HG03064 (cell line): ENCODE measurements at regions not wholly inside any gene's neighbourhood (a gene's known extent, or its start where the extent isn't known, plus 50 kb on each side); places are given as distances from the start of the nearest gene placed in this dataset.
"Not testable (repeated sequence)": the region's sequence is repeated elsewhere in the genome, so short reads cannot be mapped to it uniquely, and the experiment has no call there.

ENCODE experiments used
- ATAC-seq: cut with Tn5 transposase; IDR thresholded peaks from one replicate; pipeline ENCODE4 v1.9.1; 2021; ENCODE audit warnings: low read depth; ENCODE audit not compliant: unreplicated experiment

DNA sequence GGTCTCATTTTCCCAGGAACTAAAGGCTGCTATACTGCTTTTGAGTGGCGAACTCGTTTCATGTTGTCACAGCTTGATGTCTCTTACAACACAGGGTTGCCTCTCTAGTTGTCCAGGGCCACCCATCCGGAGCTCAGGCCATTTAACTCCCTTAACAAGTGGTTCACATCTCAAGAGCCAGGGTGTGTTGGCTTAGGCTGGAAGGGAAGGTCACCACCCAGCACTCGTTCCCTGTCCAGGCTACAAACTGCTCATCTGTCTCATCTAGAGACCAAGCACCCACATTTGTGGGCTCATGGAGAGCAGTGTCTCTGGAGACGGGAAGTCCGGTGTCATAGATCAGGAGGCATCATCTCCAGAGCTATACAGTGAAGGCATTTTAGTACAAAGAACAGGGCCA lies 106.8 kb upstream of the EXOC2 start:
- ATAC-seq = no peak

- no peak for ATAC-seq
Observed at GRCh38 chr6:797479-798077, 104.6 kb upstream of the EXOC2 start.

DNA sequence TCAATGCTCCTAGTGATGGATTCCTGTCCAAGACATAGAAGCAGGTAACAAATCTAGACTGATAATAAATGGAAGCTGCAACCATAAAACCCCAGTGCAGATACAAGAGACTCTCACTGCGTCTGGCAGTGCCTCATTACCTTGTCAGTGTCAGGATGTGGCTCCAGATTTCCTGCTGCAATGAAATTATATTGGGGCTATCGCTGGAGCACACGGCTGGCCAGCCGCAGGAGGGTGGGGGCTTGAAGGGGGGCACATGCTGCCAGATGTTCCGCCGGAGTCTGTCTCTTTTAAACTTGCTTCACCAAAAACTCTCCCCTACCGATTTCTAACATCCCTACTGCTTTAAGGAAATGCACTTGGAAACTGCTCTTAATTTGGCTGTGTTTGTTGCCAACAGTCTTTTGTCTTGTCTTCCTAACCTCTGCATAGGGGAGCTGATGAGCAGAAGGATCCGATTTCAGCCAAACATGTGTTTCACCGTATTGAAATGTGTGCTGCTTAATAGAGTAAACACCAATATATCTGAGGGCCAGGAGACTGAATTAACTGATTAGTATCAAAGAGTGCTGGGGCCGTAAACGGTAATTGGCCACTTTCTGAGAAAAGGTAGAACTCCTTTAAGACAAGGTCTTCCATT lies 102.2 kb upstream of the EXOC2 start:
- no peak for ATAC-seq

GRCh38 chr6:793261-793660 lies 100.3 kb upstream of the EXOC2 start:
- ATAC-seq = no peak

GRCh38 chr6:792662-793061 lies 99.7 kb upstream of the EXOC2 start:
- no peak for ATAC-seq

- no peak for ATAC-seq
Observed at GRCh38 chr6:788058-788457, 95.1 kb upstream of the EXOC2 start.

- no peak for ATAC-seq
Observed at GRCh38 chr6:786946-787763, 94.2 kb upstream of the EXOC2 start.

DNA sequence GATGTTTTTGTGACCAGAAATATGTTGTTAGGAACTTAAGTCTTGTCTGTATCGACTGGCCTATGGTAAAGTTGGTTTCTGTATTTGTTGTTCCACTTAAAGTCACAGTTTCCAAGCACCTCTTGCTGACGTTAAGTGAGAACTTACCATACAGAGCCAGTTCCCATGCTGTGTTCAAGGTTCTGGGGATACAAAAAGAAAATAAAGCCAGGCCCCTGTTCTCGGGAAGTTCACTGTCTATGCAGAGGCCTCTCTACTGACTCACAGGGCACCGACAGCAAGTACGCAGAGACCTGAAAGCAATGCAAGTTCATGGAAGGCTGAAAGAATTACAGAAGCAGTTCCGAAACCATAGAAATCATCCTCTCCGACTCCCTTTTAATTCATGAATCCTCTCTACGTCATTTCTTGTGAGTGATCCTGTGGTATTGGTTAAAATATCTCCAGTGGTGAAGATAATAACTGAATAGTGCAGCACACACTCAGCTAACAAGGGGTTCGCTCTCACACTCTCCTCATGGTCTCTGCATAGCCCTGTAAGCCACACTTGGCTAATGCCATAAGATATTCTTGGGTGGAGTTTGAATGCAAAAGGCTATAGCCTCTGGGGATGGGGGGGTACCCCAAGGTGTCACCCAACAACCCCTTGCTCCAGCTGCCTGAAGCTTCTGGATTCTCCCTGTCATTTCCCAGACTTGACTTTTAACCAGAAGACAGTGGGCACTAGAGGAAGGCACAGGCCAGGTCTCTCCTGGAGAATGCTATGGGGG lies 91.2 kb upstream of the EXOC2 start:
- ATAC-seq = no peak

GRCh38 chr6:782141-782540 lies 89.2 kb upstream of the EXOC2 start:
- no peak for ATAC-seq

DNA sequence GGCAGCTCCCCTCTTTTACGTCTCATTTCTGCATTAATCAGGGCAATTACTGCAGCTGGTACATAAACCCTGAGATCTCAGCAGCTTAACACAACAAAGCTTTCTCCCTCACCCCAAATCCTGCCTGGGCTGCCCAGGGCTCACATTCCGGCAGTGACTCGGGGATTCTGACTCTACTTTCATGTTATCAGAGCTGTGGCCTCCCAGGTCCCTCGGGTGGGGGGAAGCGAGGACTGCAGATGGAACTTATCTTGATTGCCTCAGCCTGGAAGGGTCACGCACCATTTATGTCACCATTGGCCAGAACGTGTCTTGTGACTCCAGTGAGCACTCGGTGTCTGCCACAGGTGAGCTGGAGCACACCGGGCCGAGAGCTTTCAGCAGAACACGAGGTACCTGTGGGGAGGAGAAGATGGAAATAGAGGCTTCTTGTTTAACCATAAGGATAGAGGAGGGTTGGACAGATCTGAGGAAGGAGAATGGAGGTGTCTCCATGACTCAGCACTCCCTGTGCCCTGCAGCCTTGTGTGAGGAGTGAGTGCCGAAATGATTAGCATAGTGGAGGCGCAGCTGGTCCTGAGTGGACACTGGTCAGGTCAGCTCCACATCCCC lies 88.5 kb upstream of the EXOC2 start:
- ATAC-seq = no peak

- ATAC-seq = no peak
Observed at GRCh38 chr6:780706-781105, 87.8 kb upstream of the EXOC2 start.

DNA sequence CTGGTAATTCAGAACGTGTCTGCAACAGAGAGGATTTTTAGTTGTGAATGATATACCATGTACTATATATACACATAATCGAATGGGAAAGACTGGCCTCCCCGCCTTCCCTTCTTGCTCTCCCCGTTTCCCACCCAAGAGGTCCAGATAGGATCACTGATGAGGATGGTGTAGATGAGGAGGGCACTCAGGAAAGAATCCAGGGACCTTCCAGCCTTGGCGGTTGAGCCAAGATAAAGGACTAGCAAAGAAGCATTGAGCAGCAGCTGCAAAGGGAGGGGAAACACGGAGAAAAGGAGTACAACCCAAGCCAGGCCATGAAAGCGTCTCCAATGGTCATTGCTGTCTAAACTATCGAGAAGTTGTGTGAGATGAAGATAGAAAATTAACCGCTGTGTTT lies 84.0 kb upstream of the EXOC2 start:
- no peak for ATAC-seq

DNA sequence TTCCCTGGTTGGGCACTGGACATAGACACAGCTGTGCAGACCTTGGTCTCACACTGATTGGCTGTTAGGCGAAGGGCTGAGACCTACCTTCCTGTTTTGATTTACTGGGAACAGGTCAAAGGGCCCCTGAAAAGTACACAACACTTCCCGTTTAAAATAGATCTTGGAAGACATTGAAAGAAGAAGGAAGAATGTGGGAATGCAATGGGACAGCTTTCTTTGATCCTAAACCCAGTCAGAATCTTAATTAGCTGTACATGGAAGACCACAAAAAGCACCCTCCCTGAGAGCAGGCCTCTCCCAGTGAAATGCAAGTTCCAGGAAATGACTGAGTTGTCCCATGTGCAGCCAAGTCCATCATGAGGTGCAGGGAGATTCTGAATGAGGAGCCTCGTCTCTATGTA lies 83.6 kb upstream of the EXOC2 start:
- ATAC-seq = no peak

GRCh38 chr6:775863-776262 lies 82.9 kb upstream of the EXOC2 start:
- ATAC-seq = no peak

GRCh38 chr6:771683-772082 lies 78.7 kb upstream of the EXOC2 start:
- ATAC-seq = not testable (repeated sequence)

DNA sequence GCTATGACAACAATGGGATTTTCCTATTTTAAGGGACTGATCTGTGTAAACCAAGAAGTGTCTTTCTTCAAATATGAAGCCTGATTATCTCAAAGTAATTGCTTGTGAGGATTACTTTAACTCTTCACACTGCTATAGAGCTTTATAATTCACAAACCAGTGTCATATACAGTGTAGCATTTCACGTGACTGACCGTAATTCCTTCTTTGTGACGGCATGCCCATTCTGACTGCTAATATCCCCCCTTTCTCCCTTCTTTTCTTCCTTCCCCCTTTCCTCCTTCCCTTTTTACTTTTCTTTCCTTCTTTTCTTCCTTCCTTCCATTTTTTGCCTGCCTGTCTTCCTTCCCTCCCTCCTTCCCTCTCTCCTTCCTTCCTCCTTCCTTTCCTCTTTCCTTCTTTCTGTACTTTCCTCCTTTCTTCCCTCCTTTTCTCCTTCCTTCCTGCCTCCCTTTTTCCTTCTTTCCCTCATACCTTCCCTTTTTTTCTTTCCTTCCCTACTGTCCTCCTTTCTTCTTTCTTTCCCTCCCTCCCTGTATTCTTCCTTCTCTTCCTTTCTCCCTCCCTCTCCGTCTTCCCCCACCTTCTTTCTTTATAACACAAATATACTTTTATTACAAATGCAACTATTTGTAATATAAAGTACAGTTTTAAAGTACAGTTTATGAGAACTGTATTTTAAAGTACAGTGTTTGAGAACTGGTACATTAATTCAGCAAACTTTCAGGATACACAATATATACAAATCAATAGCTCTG lies 75.0 kb upstream of the EXOC2 start:
- ATAC-seq = no peak

- ATAC-seq = no peak
Observed at GRCh38 chr6:766625-767024, 73.7 kb upstream of the EXOC2 start.

- no peak for ATAC-seq
Observed at GRCh38 chr6:761997-762396, 69.1 kb upstream of the EXOC2 start.

DNA sequence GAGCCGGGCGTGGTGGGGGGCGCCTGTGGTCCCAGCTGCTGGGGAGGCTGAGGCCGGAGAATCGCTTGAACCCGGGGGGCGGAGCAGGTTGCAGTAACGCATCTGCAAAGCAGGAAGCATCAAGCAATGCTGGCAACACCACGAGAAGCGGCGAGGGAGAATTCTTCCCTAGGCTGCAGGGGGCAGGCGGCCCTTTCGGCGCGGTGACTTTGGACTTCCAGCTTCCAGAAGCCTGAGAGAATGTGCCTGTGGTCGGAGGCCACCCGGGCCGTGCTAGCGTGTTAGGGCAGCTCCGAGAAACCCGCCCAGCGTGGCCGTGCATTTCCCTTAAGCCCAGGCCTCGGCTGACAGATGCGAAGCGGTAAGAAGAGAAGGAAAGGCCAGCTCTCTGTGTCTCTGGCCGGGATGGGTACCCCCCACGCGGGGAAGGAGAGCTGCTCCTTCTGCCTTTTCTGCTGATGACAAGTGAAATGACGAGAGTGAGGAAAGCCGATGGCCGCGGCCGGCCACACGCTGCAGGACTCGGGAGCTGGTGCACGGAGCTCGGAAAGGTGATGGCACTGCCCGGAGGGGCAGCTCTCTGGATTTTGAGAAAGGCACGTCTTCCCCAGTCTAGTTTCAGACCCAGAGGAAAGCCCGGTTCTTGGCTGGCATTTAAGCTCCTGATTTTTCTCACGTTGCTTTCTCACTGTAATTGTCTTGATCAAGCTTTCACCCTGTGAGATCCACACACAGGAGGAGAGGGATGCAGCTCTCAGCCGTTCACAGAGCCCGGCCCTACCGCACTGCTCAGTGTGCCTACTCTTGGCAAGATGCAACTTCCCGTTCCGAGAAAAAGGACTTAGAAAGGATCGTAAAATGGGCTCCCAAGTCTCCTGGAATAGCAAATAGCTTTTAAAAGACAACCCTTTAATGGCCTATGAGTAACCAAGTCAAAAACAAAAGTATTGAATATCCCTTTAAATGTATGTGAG lies 68.3 kb upstream of the EXOC2 start:
- no peak for ATAC-seq
